IMR-90 (cell line): ENCODE measurements at regions not wholly inside any gene's neighbourhood (a gene's known extent, or its start where the extent isn't known, plus 50 kb on each side); places are given as distances from the start of the nearest gene placed in this dataset.

Experiments
- ATAC-seq: fragments of 200-7000 bp; cut with Tn5 transposase; 2 replicates; pipeline ENCODE4 v1.9.1; 2020; ENCODE audit warnings: low read depth, mild to moderate bottlenecking, moderate library complexity
- BruUV-seq: library from RNA; stranded (reverse); fragments of 400-500 nt; replicated peaks from 2 replicates; lab custom pipeline; 2021; lab: Mats Ljungman, UMichigan
- CTCF ChIA-PET: fragments of 300-600 bp; formaldehyde crosslinking; extraction: SDS; loops from one replicate; lab custom pipeline; 2021; ENCODE audit warnings: antibody characterized with exemption; lab: Yijun Ruan, JAX
- POLR2A ChIA-PET: fragments of 300-600 bp; sonication (Branson Sonifier 250); formaldehyde crosslinking; loops from one replicate; lab custom pipeline; 2022; ENCODE audit warnings: antibody characterized with exemption; ENCODE audit not compliant: unreplicated experiment; lab: Charles Lee
- DNase-seq: peaks from one replicate; pipeline ENCODE4 v3.0.0; 2013
- H2AFZ ChIP-seq: replicated peaks from 2 replicates; pipeline ENCODE3; 2013; ENCODE audit warnings: low read length, mild to moderate bottlenecking; ENCODE audit not compliant: poor library complexity
- H2AK5ac ChIP-seq: 2 replicates; pipeline ENCODE4 v1.6.1; 2013; ENCODE audit warnings: low read depth, low read length, inconsistent platforms
- H2AK9ac ChIP-seq: replicated peaks from 2 replicates; pipeline ENCODE3; 2013; ENCODE audit warnings: mild to moderate bottlenecking, low read depth, low read length, moderate library complexity; ENCODE audit not compliant: poor library complexity
- H2BK120ac ChIP-seq: 2 replicates; pipeline ENCODE4 v1.6.1; 2013; ENCODE audit warnings: low read depth, low read length, inconsistent platforms
- H2BK15ac ChIP-seq: 3 replicates; pipeline ENCODE4 v1.6.1; 2013; ENCODE audit warnings: low read depth, low read length, inconsistent platforms
- H2BK20ac ChIP-seq: 2 replicates; pipeline ENCODE4 v1.6.1; 2013; ENCODE audit warnings: low read depth, mild to moderate bottlenecking, inconsistent platforms, low read length, moderate library complexity
- H2BK5ac ChIP-seq: 2 replicates; pipeline ENCODE4 v1.6.1; 2013; ENCODE audit warnings: mild to moderate bottlenecking, low read depth, low read length, inconsistent platforms; ENCODE audit not compliant: poor library complexity, severe bottlenecking
- H3K14ac ChIP-seq: replicated peaks from 2 replicates; pipeline ENCODE4 v1.6.1; 2013; ENCODE audit warnings: low read depth, low read length, inconsistent platforms
- H3K18ac ChIP-seq: 2 replicates; pipeline ENCODE4 v1.6.1; 2013; ENCODE audit warnings: low read depth, low read length, control low read depth
- H3K23ac ChIP-seq: 2 replicates; pipeline ENCODE4 v1.6.1; 2013; ENCODE audit warnings: low read depth, low read length, inconsistent platforms
- H3K27ac ChIP-seq: 2 replicates; pipeline ENCODE4 v1.5.1; 2013; ENCODE audit warnings: mild to moderate bottlenecking, control low read depth, low read length; ENCODE audit not compliant: insufficient read depth
- H3K27me3 ChIP-seq: 2 replicates; pipeline ENCODE4 v1.6.1; 2013; ENCODE audit warnings: low read length; ENCODE audit not compliant: control insufficient read depth, insufficient read depth
- H3K36me3 ChIP-seq: 2 replicates; pipeline ENCODE4 v1.6.1; 2013; ENCODE audit warnings: low read length, mixed read lengths; ENCODE audit not compliant: control insufficient read depth, insufficient read depth
- H3K4ac ChIP-seq: 2 replicates; pipeline ENCODE4 v1.6.1; 2013; ENCODE audit warnings: low read depth, low read length, inconsistent platforms
- H3K4me1 ChIP-seq: 2 replicates; pipeline ENCODE4 v1.6.1; 2013; ENCODE audit warnings: low read length, mixed read lengths; ENCODE audit not compliant: control insufficient read depth, insufficient read depth
- H3K4me2 ChIP-seq: 2 replicates; pipeline ENCODE4 v1.6.1; 2013; ENCODE audit warnings: low read depth, mild to moderate bottlenecking, control low read depth, low read length, moderate library complexity
- H3K4me3 ChIP-seq: 2 replicates; pipeline ENCODE4 v1.5.1; 2013; ENCODE audit warnings: low read depth, mild to moderate bottlenecking, control low read depth, low read length, moderate library complexity; ENCODE audit not compliant: insufficient read depth
- H3K56ac ChIP-seq: 2 replicates; pipeline ENCODE4 v1.6.1; 2013; ENCODE audit warnings: low read length, inconsistent platforms; ENCODE audit not compliant: insufficient read depth; ENCODE audit errors: extremely low read depth
- H3K79me1 ChIP-seq, 2 experiments: 2 replicates each; pipeline ENCODE4 v1.6.1; 2013; ENCODE audit warnings: low read length in 2 of 2, inconsistent platforms in 1 of 2, low read depth in 1 of 2
- H3K9ac ChIP-seq: 2 replicates; pipeline ENCODE4 v1.6.1; 2013; ENCODE audit warnings: low read depth, low read length, control low read depth
- H3K9me1 ChIP-seq: 2 replicates; pipeline ENCODE4 v1.6.1; 2013; ENCODE audit warnings: low read length, inconsistent platforms; ENCODE audit not compliant: insufficient read depth
- H3K9me3 ChIP-seq: 2 replicates; pipeline ENCODE4 v1.6.1; 2013; ENCODE audit warnings: low read length; ENCODE audit not compliant: control insufficient read depth, insufficient read depth
- H4K20me1 ChIP-seq: 2 replicates; pipeline ENCODE4 v1.6.1; 2013; ENCODE audit warnings: low read length, inconsistent platforms; ENCODE audit not compliant: insufficient read depth
- H4K5ac ChIP-seq: 2 replicates; pipeline ENCODE4 v1.6.1; 2013; ENCODE audit warnings: mild to moderate bottlenecking, low read depth, low read length, control low read depth
- H4K8ac ChIP-seq, 2 experiments: 2 replicates each; pipeline ENCODE4 v1.6.1; 2013; ENCODE audit warnings: low read depth in 2 of 2, low read length in 2 of 2, control low read depth in 1 of 2, inconsistent platforms in 1 of 2
- H4K91ac ChIP-seq: 2 replicates; pipeline ENCODE4 v1.6.1; 2013; ENCODE audit warnings: low read depth, low read length, inconsistent platforms; ENCODE audit not compliant: insufficient read depth
- BHLHE40 ChIP-seq: fragments of 150-350 bp; IDR thresholded peaks from 2 replicates; pipeline ENCODE4 v1.6.1; 2016; ENCODE audit warnings: mild to moderate bottlenecking, low read depth, low read length
- CEBPB ChIP-seq: IDR thresholded peaks from 2 replicates; pipeline ENCODE4 v1.6.1; 2012; ENCODE audit warnings: low read depth, low read length, improper control_type of control experiment
- CHD1 ChIP-seq: IDR thresholded peaks from 2 replicates; pipeline ENCODE4 v1.6.1; 2012; ENCODE audit warnings: low read depth, low read length, improper control_type of control experiment
- CTCF ChIP-seq: conservative IDR thresholded peaks from 2 replicates; pipeline ENCODE4 v1.5.1; 2012; ENCODE audit warnings: mild to moderate bottlenecking, low read depth, low read length, improper control_type of control experiment
- FOS ChIP-seq: fragments of 150-350 bp; IDR thresholded peaks from 2 replicates; pipeline ENCODE4 v1.6.1; 2016; ENCODE audit warnings: low read depth, low read length
- MXI1 ChIP-seq: IDR thresholded peaks from 2 replicates; pipeline ENCODE4 v1.6.1; 2012; ENCODE audit warnings: low read depth, mild to moderate bottlenecking, low read length, moderate library complexity, borderline replicate concordance
- POLR2A ChIP-seq: IDR thresholded peaks from 2 replicates; pipeline ENCODE4 v1.6.1; 2012; ENCODE audit warnings: mild to moderate bottlenecking, low read depth, low read length
- RAD21 ChIP-seq: IDR thresholded peaks from 2 replicates; pipeline ENCODE4 v1.6.1; 2012; ENCODE audit warnings: low read length, improper control_type of control experiment
- RCOR1 ChIP-seq: IDR thresholded peaks from 2 replicates; pipeline ENCODE4 v1.6.1; 2012; ENCODE audit warnings: mild to moderate bottlenecking, low read length, improper control_type of control experiment; ENCODE audit not compliant: insufficient replicate concordance
- RFX5 ChIP-seq: IDR thresholded peaks from 2 replicates; pipeline ENCODE4 v1.8.0; 2012; ENCODE audit warnings: low read depth, mild to moderate bottlenecking, low read length, moderate library complexity
- SMC3 ChIP-seq: fragments of 150-350 bp; IDR thresholded peaks from 2 replicates; pipeline ENCODE4 v1.6.1; 2016; ENCODE audit warnings: low read depth, mild to moderate bottlenecking, antibody characterized with exemption, low read length, moderate library complexity
- WGBS, 2 experiments: methylation state at CpG; one replicate each; pipeline versions ENCODE4 v1.1.5 to v1.1.7; 2013; ENCODE audit warnings: missing lambda C conversion rate in 2 of 2; ENCODE audit not compliant: insufficient read length in 1 of 2; ENCODE audit errors: extremely low coverage in 2 of 2; 5-methylcytosine and 5-hydroxymethylcytosine counted together
- dilution Hi-C: fragments of 300-500 bp; cut with HindIII; formaldehyde crosslinking; loops from one replicate; pipeline ENCODE4 v1.14.3; 2018; ENCODE audit warnings: low sequenced_read_pairs; ENCODE audit not compliant: unreplicated experiment
- in situ Hi-C: fragments of 300-500 bp; cut with MboI; formaldehyde crosslinking; loops from 3 replicates; pipeline ENCODE4 v1.14.3; 2019; ENCODE audit warnings: low sequenced_read_pairs, inconsistent platforms, mixed read lengths
- intact Hi-C: fragments of 100-400 bp; cut with micrococcal nuclease; formaldehyde crosslinking; loops from 2 replicates; pipeline ENCODE4 v1.10.0; 2022
- TF ChIP-seq, protein P1 (sequence below): fragments of 150-350 bp; IDR thresholded peaks from 2 replicates; pipeline ENCODE4 v1.6.1; 2017; ENCODE audit warnings: mild to moderate bottlenecking, antibody characterized with exemption, low read length, low read depth

DNA sequence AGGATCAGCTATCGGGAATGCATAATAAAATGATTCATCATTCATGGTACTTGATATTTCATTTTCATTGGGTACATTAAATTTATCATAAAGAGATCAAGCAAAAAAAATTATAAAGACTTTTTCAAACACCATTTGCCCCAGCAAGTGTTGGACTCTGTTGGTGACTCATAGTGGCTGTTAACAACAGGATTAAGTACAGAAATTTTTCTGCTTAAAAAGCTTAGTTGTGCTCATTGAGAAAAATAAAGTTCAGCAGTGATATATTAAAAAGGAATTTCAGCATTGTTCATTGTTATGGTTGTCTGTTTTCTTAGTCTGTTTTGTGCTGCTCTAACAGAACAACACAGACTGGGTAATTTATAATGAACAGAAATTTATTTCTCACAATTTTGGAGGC is 86.2 kb upstream of the PCDH10 start:
- no peak for TF ChIP-seq RAD21
- TF ChIP-seq CHD1 = no peak
- TF ChIP-seq, protein P1, sequence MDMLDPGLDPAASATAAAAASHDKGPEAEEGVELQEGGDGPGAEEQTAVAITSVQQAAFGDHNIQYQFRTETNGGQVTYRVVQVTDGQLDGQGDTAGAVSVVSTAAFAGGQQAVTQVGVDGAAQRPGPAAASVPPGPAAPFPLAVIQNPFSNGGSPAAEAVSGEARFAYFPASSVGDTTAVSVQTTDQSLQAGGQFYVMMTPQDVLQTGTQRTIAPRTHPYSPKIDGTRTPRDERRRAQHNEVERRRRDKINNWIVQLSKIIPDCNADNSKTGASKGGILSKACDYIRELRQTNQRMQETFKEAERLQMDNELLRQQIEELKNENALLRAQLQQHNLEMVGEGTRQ = no peak
- no peak for TF ChIP-seq RFX5
- no peak for TF ChIP-seq CEBPB
- TF ChIP-seq RCOR1 = no peak
- no peak for TF ChIP-seq POLR2A
- TF ChIP-seq FOS = no peak
- no peak for TF ChIP-seq BHLHE40
- TF ChIP-seq MXI1 = no peak
- no peak for TF ChIP-seq CTCF
- TF ChIP-seq SMC3 = no peak
- no peak overlapping the region for H3K4me2 ChIP-seq
- ChIA-PET CTCF (no interaction called here), POLR2A (no interaction called here)
- no peak overlapping the region for H3K23ac ChIP-seq
- no peak overlapping the region for H2BK15ac ChIP-seq
- in situ Hi-C loops = no loop called here
- no peak overlapping the region for H2AK9ac ChIP-seq
- no peak overlapping the region for H3K4ac ChIP-seq
- no peak overlapping the region for H2BK120ac ChIP-seq
- intact Hi-C loops = no loop called here
- no peak overlapping the region for H4K8ac ChIP-seq
- no peaks in the 10 kb centered on the region for H3K4me1 ChIP-seq
- no peak for DNase-seq
- no peak overlapping the region for H2AFZ ChIP-seq
- H4K20me1 ChIP-seq = no peaks in the 10 kb centered on the region
- no peak overlapping the region for H3K4me3 ChIP-seq
- no peak overlapping the region for H4K91ac ChIP-seq
- no peak overlapping the region for H3K18ac ChIP-seq
- H2BK5ac ChIP-seq = no peak overlapping the region
- H3K9ac ChIP-seq = no peak overlapping the region
- H3K27ac ChIP-seq = no peak overlapping the region
- no peaks in the 10 kb centered on the region for H3K36me3 ChIP-seq
- H3K56ac ChIP-seq = no peak overlapping the region
- BruUV-seq = no TSS peak
- no peak overlapping the region for H4K5ac ChIP-seq
- H2BK20ac ChIP-seq = no peak overlapping the region
- dilution Hi-C loops = no loop called here
- no peak for ATAC-seq
- no peaks in the 10 kb centered on the region for H3K79me1 ChIP-seq
- peaks cover 4% of the 10 kb centered on the region; the same call in 1 of the 2 replicates for H3K9me3 ChIP-seq
- no peak overlapping the region for H2AK5ac ChIP-seq
- no peaks in the 10 kb centered on the region for H3K27me3 ChIP-seq
- H3K14ac ChIP-seq = no peak overlapping the region
- no CpG with 5 or more reads among the region's 1 CpG for WGBS, 2 experiments
- no peaks in the 10 kb centered on the region for H3K9me1 ChIP-seq
